GM23248 (cell line): ENCODE measurements at regions not wholly inside any gene's neighbourhood (a gene's known extent, or its start where the extent isn't known, plus 50 kb on each side); places are given as distances from the start of the nearest gene placed in this dataset.

Experiments used
- EZH2 ChIP-seq: fragments of 200-600 bp; sonication (generic); IDR thresholded peaks from 2 replicates; pipeline ENCODE4 v1.6.1; 2018; ENCODE audit warnings: antibody characterized with exemption, mild to moderate bottlenecking; ENCODE audit not compliant: insufficient read depth, poor library complexity, severe bottlenecking
- EZH2phosphoT487 ChIP-seq: fragments of 200-600 bp; sonication (generic); IDR thresholded peaks from 2 replicates; pipeline ENCODE4 v1.6.1; 2018; ENCODE audit warnings: antibody characterized with exemption, moderate library complexity, mild to moderate bottlenecking, low read depth; ENCODE audit not compliant: insufficient read depth

DNA sequence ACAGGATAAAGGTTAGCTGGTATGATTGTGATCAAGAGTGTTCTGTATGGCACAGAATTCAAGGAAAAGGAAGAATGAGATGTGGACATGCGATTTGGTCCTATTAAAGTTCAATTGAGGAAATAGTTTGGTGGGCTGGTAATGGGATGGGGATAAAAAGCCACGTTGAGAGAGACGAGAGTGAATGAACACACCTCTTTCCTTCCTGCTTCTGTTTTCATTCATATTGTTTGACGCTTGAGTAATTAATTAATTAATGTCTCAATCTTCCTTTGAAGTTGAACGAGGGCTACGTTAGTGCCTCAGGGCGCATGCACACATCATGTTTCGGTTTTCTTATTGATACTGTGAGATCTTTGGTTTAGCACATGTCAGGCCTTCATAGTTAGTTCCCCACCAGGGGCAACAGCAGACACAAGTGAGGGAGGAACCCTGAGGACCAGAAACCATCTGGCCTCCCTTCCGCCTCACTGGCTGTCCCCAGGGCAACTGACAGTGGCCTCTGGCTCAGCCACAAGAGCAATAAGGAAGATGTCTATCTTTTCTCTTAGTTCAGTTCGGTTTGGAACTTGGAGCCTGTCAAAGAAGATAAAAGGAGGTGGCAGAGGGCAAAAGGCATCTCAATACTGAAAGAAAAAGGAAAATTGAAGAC is 116.0 kb downstream of the LIPG start:
- TF ChIP-seq EZH2 (no peak), EZH2phosphoT487 (no peak)
